ENCODE measurements at regions not wholly inside any gene's neighbourhood (a gene's known extent, or its start where the extent isn't known, plus 50 kb on each side); places are given as distances from the start of the nearest gene placed in this dataset.

DNA sequence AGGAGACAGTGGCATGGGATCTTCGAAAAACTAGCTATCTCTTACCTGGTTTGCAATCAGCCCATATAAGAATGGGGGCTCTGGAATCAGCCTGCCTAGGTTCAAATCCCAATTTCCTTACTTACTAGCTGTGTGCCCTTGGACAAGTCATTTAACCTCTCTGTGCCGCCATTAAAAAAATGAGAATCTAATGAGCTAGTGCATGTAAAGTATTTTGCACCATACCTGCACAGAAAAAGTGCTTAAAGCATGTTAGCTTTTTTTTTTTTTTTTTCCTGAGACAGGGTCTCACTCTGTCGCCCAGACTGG lies 181.8 kb downstream of the SHQ1 start:
- Histone ChIP-seq H4K5ac (ENCODE audit: insufficient read length, low read depth, low read length) (no peak overlapping the region), H3K9me3 (ENCODE audit: insufficient read depth in 2 of 2, low read depth in 1 of 2, low read length in 1 of 2) (no peaks in the 10 kb centered on the region), H3K27me3 (replicated peaks in 1 of 4; ENCODE audit: control insufficient read depth in 3 of 4, extremely low read depth in 1 of 4, insufficient read depth in 3 of 4, low read length in 3 of 4) (no peaks in the 10 kb centered on the region), H4K8ac (ENCODE audit: extremely low read depth, insufficient read depth, low read length) (no peak overlapping the region), H2BK120ac (replicated peaks; ENCODE audit: low read depth, low read length) (no peak overlapping the region), H3K4me2 (ENCODE audit: insufficient read depth in 1 of 2, low read depth in 2 of 2, low read length in 2 of 2) (no peak overlapping the region), H3K4ac (replicated peaks; ENCODE audit: insufficient read length, low read depth, low read length) (no peak overlapping the region), H2BK20ac (ENCODE audit: low read length) (no peak overlapping the region), H3K14ac (ENCODE audit: insufficient read length) (no peak overlapping the region), H4K20me1 (replicated peaks in 1 of 2; ENCODE audit: control insufficient read depth in 1 of 2, insufficient read depth in 2 of 2, low read length in 2 of 2) (no peaks in the 10 kb centered on the region), H3K4me1 (replicated peaks in 1 of 4; ENCODE audit: control insufficient read depth in 3 of 4, insufficient read depth in 4 of 4, low read length in 3 of 4) (no peaks in the 10 kb centered on the region; a peak in 1 of 7 replicates), H2BK5ac (ENCODE audit: low read depth, low read length) (no peak overlapping the region), H3K23me2 (ENCODE audit: low read depth, low read length) (no peaks in the 10 kb centered on the region), H2AK5ac (ENCODE audit: low read depth, low read length) (no peak overlapping the region), H3K23ac (ENCODE audit: insufficient read length) (no peak overlapping the region), H3K18ac (ENCODE audit: extremely low read depth, low read length) (no peak overlapping the region), H3K4me3 (ENCODE audit: extremely low read depth in 1 of 4, insufficient read depth in 2 of 4, low read depth in 3 of 4, low read length in 4 of 4) (no peak overlapping the region), H2BK12ac (ENCODE audit: low read depth, low read length) (no peak overlapping the region), H2AFZ (ENCODE audit: low read length) (no peak overlapping the region), H3K27ac (ENCODE audit: low read depth, low read length) (no peak overlapping the region), H3K9ac (replicated peaks in 1 of 4; ENCODE audit: extremely low read depth in 1 of 4, low read depth in 3 of 4, low read length in 3 of 4) (no peak overlapping the region), H2BK15ac (ENCODE audit: low read length) (no peak overlapping the region), H3K79me1 (ENCODE audit: low read depth, low read length) (no peaks in the 10 kb centered on the region), H3K56ac (replicated peaks; ENCODE audit: insufficient read length, low read depth, low read length) (no peak overlapping the region), H4K91ac (replicated peaks; ENCODE audit: insufficient read length, low read length) (no peak overlapping the region), H3K36me3 (ENCODE audit: control insufficient read depth in 2 of 4, insufficient read depth in 4 of 4, low read length in 3 of 4) (no peaks in the 10 kb centered on the region), H3K79me2 (ENCODE audit: control insufficient read depth in 1 of 2, insufficient read depth in 2 of 2, low read length in 2 of 2) (no peaks in the 10 kb centered on the region)
- ChIA-PET POLR2A (ENCODE audit: partially characterized antibody) (no interaction called here), CTCF (ENCODE audit: partially characterized antibody) (interaction anchor here (0.6 to 6.7 kb wide), 89 partner anchors 9 to 1175 kb away, joined by 3 to 114 read pairs (median 4); no protein-coding TSS in a partner anchor)
- no peak for TF ChIP-seq GABPA (IDR thresholded peaks at IDR 0.05; ENCODE audit: borderline replicate concordance, insufficient read depth, low read length)
- TF ChIP-seq KDM1A (IDR thresholded peaks at IDR 0.05; ENCODE audit: borderline replicate concordance, low read length), result peak; percentile 77; the same call in 1 of the 2 replicates
- WGBS, 2 experiments (ENCODE audit: extremely low coverage in 1 of 2, insufficient coverage in 1 of 2, insufficient read length in 1 of 2, insufficient replicate concordance in 2 of 2, low coverage in 1 of 2, low lambda C conversion rate in 2 of 2, missing lambda C conversion rate in 1 of 2), result 67% methylated on average over 2 of the region's 3 CpGs; no CpG with 5 or more reads in 1 of the 2 experiments
- DNase-seq (ENCODE audit: low read depth in 1 of 2, low spot score in 2 of 2) (no peak), FAIRE-seq (no peak)

Measured in H1 (cell line).